ENCODE measurements at regions not wholly inside any gene's neighbourhood (a gene's known extent, or its start where the extent isn't known, plus 50 kb on each side); places are given as distances from the start of the nearest gene placed in this dataset.

GRCh38 chr2:76163860-76164259 is 453.1 kb upstream of the GCFC2 start:
- Mint-ChIP-seq H3K4me3 (no peak overlapping the region), H3K9me3 (no peaks in the 10 kb centered on the region), H3K27ac (no peak overlapping the region), H3K36me3 (no peaks in the 10 kb centered on the region), H3K27me3 (ENCODE audit: low read depth) (no peaks in the 10 kb centered on the region), H3K4me1 (no peaks in the 10 kb centered on the region)
- ATAC-seq = no peak
- ChIA-PET POLR2A (no interaction called here), CTCF (no interaction called here)
- TF ChIP-seq TCF7 (CRISPR knock-in tag; IDR thresholded peaks at IDR 0.05; ENCODE audit: low read depth) (no peak), TEAD4 (CRISPR knock-in tag; IDR thresholded peaks at IDR 0.05) (no peak)
- DNase-seq (ENCODE audit: low spot score) = no peak

GRCh38 chr2:76160670-76161069 is 450.0 kb upstream of the GCFC2 start:
- no peaks in the 10 kb centered on the region for H3K9me3 Mint-ChIP-seq
- ChIA-PET CTCF (interaction anchor here (1.0 kb wide), 1 partner anchor 439 kb away, joined by 3 read pairs; no protein-coding TSS in a partner anchor), POLR2A (no interaction called here)
- H3K4me1 Mint-ChIP-seq = no peaks in the 10 kb centered on the region
- H3K4me3 Mint-ChIP-seq = no peak overlapping the region
- ATAC-seq (no peak), DNase-seq (ENCODE audit: low spot score) (no peak)
- no peak overlapping the region for H3K27ac Mint-ChIP-seq
- H3K27me3 Mint-ChIP-seq (ENCODE audit: low read depth) = no peaks in the 10 kb centered on the region
- TF ChIP-seq NFE2L1 (CRISPR knock-in tag; IDR thresholded peaks at IDR 0.05) (no peak), ZNF416 (CRISPR knock-in tag; IDR thresholded peaks at IDR 0.05) (no peak), MYBL2 (CRISPR knock-in tag; IDR thresholded peaks at IDR 0.05) (no peak), USF2 (CRISPR knock-in tag; IDR thresholded peaks at IDR 0.05) (no peak), PRRX2 (CRISPR knock-in tag; IDR thresholded peaks at IDR 0.05) (no peak), GTF2I (CRISPR knock-in tag; conservative IDR thresholded peaks at IDR 0.05) (no peak), FOXK1 (CRISPR knock-in tag; IDR thresholded peaks at IDR 0.05) (no peak), ZNF263 (CRISPR knock-in tag; IDR thresholded peaks at IDR 0.05; ENCODE audit: low read depth) (no peak), FOXJ3 (CRISPR knock-in tag; IDR thresholded peaks at IDR 0.05; ENCODE audit: borderline replicate concordance) (no peak)
- H3K36me3 Mint-ChIP-seq = no peaks in the 10 kb centered on the region

GRCh38 chr2:76159042-76159648 is 448.4 kb upstream of the GCFC2 start:
- ATAC-seq = no peak
- POLR2A ChIA-PET = no interaction called here
- Mint-ChIP-seq H3K9me3 (no peaks in the 10 kb centered on the region), H3K27me3 (ENCODE audit: low read depth) (no peaks in the 10 kb centered on the region), H3K27ac (no peak overlapping the region), H3K4me1 (0 out of 2 replicates have a peak, but pooled peaks cover 5% of the 10 kb centered on the region), H3K4me3 (no peak overlapping the region), H3K36me3 (no peaks in the 10 kb centered on the region)
- DNase-seq (ENCODE audit: low spot score) = no peak
- CTCF ChIA-PET = interaction anchor here (1.2 kb wide), 1 partner anchor 441 kb away, joined by 4 read pairs; no protein-coding TSS in a partner anchor
- TF ChIP-seq ZBTB21 (CRISPR knock-in tag; IDR thresholded peaks at IDR 0.05; ENCODE audit: borderline replicate concordance) (no peak), ZNF512 (CRISPR knock-in tag; IDR thresholded peaks at IDR 0.05; ENCODE audit: borderline replicate concordance) (no peak), ZNF317 (CRISPR knock-in tag; IDR thresholded peaks at IDR 0.05; ENCODE audit: borderline replicate concordance, low read depth) (no peak), NFATC4 (CRISPR knock-in tag; IDR thresholded peaks at IDR 0.05) (no peak), CTCF (IDR thresholded peaks at IDR 0.05) (no peak), ARID4B (CRISPR knock-in tag; IDR thresholded peaks at IDR 0.05; ENCODE audit: borderline replicate concordance) (no peak), ZNF416 (CRISPR knock-in tag; IDR thresholded peaks at IDR 0.05) (no peak), HMGXB4 (CRISPR knock-in tag; IDR thresholded peaks at IDR 0.05) (no peak), TEAD4 (CRISPR knock-in tag; IDR thresholded peaks at IDR 0.05) (no peak), ZNF396 (CRISPR knock-in tag; IDR thresholded peaks at IDR 0.05; ENCODE audit: borderline replicate concordance) (no peak), FOXJ3 (CRISPR knock-in tag; IDR thresholded peaks at IDR 0.05; ENCODE audit: borderline replicate concordance) (no peak), NFE2L1 (CRISPR knock-in tag; IDR thresholded peaks at IDR 0.05) (no peak)
